Mucosa of descending colon (tissue), 3 donors: ENCODE measurements at regions not wholly inside any gene's neighbourhood (a gene's known extent, or its start where the extent isn't known, plus 50 kb on each side); places are given as distances from the start of the nearest gene placed in this dataset.

Experiments
- ATAC-seq: fragments of 200-7000 bp; cut with Tn5 transposase; one replicate; pipeline ENCODE4 v1.9.1; 2020; ENCODE audit warnings: mild to moderate bottlenecking, moderate library complexity
- DNase-seq, 3 donors: peaks; one replicate each; pipeline ENCODE4 v3.0.0-alpha.2; 2020
- H3K36me3 ChIP-seq: fragments of 200-600 bp; one replicate; pipeline ENCODE4 v1.8.0; 2021; ENCODE audit warnings: low read depth, mild to moderate bottlenecking
- H3K4me1 ChIP-seq: fragments of 200-600 bp; one replicate; pipeline ENCODE4 v1.8.0; 2021; ENCODE audit warnings: low read depth, mild to moderate bottlenecking
- H3K4me3 ChIP-seq: fragments of 200-600 bp; one replicate; pipeline ENCODE4 v1.8.0; 2021; ENCODE audit warnings: mild to moderate bottlenecking
- H3K9me3 ChIP-seq: fragments of 200-600 bp; one replicate; pipeline ENCODE4 v1.8.0; 2021; ENCODE audit warnings: mild to moderate bottlenecking
- CTCF ChIP-seq: fragments of 200-600 bp; IDR thresholded peaks from one replicate; pipeline ENCODE4 v1.8.0; 2022; ENCODE audit warnings: antibody characterized with exemption, mild to moderate bottlenecking
- intact Hi-C, 2 donors: fragments of 100-400 bp; cut with DNase I in 1 of 2; cut with micrococcal nuclease in 1 of 2; formaldehyde crosslinking; loops; one replicate each; pipeline versions ENCODE4 v1.11.0 to v1.11.1; 2022; cut with DNase I, micrococcal nuclease
- donor health status: DM: no; HTN: no; CAD: no; lungs with moderate emphysema.
- donor health status: DM: no; HTN: no; CAD: no.
- donor health status: DM: no; HTN: yes; CAD: no.

DNA sequence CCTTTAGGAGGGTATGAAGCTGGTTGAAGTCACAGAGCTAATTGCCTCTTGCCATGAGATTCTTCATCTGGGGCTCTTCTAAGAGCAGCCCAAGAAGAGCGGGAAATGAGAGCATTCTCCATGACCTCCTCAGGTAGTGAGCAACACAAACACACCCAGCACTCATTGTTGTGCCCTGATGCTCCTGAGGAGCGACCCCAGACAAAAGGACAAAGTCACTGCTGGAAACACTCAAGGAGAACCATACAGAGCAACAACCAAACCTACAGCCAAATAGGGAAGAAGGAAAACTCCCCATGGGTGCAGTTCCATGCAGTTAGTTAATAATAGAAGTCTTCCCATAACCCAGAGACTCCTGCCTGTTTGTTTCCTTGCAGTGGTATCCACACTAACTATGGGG lies 426.0 kb upstream of the CRIM1 start:
- no peaks in the 10 kb centered on the region for H3K36me3 ChIP-seq
- H3K9me3 ChIP-seq = no peaks in the 10 kb centered on the region
- no peak for DNase-seq
- ATAC-seq = no peak
- no peaks in the 10 kb centered on the region for H3K4me1 ChIP-seq
- no peak for TF ChIP-seq CTCF
- intact Hi-C loops = no loop called here
- no peak overlapping the region for H3K4me3 ChIP-seq

DNA sequence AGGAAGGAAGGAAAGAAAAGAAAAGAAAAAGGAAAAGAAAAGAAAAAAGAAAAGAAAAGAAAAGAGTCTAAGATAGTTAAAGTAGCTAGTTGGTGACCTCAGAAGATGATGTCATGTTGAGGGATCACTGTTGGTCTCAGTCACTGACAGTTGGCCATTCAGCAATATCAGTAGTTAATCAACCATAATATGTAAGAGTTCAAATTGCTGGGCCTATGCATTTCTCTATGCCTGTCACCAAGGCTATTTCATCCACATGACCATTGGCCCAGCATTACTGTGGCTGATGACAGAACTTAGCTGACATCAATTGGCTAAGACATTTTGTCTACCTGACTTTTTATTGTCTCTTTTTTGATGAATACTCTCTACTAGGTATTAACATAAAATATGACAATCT lies 435.5 kb upstream of the CRIM1 start:
- H3K4me1 ChIP-seq = no peaks in the 10 kb centered on the region
- no peaks in the 10 kb centered on the region for H3K36me3 ChIP-seq
- intact Hi-C loops = no loop called here
- no peaks in the 10 kb centered on the region for H3K9me3 ChIP-seq
- no peak for ATAC-seq
- H3K4me3 ChIP-seq = no peak overlapping the region
- no peak for TF ChIP-seq CTCF
- DNase-seq = no peak

GRCh38 chr2:35915261-35915660 lies 440.3 kb upstream of the CRIM1 start:
- intact Hi-C loops = no loop called here
- no peak for ATAC-seq
- no peak for TF ChIP-seq CTCF

DNA sequence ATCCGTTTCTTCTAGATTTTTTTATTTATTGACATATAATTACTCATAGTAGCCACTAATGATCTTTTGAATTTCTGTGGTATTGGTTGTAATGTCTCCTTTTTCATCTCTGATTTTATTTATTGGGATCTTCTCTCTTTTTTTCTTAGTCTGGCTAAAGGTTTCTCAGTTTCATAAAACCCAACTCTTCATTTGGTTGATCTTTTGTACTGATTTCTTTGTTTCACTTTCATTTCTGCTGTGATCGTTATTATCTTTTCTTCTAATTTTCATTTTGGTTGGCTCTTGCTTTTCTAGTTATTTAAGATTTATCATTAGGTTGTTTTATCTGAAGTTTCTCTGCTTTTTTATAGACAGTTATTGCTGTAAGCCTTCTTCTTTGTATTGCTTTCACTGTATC lies 463.6 kb upstream of the CRIM1 start:
- no peak for TF ChIP-seq CTCF
- no peaks in the 10 kb centered on the region for H3K4me1 ChIP-seq
- ATAC-seq (no peak), DNase-seq (no peak)
- H3K9me3 ChIP-seq = no peaks in the 10 kb centered on the region
- no peaks in the 10 kb centered on the region for H3K36me3 ChIP-seq
- H3K4me3 ChIP-seq = no peak overlapping the region
- intact Hi-C loops = no loop called here

More at GRCh38 chr2:35915261-35915660, 440.3 kb upstream of the CRIM1 start:
- H3K4me1 ChIP-seq = no peaks in the 10 kb centered on the region
- no peaks in the 10 kb centered on the region for H3K9me3 ChIP-seq
- H3K4me3 ChIP-seq = no peak overlapping the region
- DNase-seq = no peak
- H3K36me3 ChIP-seq = no peaks in the 10 kb centered on the region

DNA sequence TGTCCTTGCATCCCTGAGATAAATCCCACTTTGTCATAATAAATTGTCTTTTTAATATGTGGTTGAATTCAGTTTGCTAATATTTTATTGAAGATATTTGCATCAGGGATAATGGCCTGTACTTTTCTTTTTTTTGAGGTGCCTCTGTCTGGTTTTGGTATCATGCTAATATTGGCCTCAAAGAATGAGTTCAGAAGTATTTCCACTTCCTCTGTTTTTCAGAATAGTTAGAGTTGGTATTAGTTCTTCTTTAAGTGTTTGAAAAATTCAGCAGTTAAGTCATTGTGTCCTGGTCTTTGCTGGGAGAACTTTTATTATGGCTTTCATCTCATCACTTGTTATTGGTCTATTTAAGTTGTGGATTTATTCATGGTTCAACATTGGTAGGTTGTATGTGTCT lies 464.1 kb upstream of the CRIM1 start:
- DNase-seq (no peak), ATAC-seq (no peak)
- Histone ChIP-seq H3K9me3 (no peaks in the 10 kb centered on the region), H3K4me3 (no peak overlapping the region), H3K36me3 (no peaks in the 10 kb centered on the region), H3K4me1 (no peaks in the 10 kb centered on the region)
- TF ChIP-seq CTCF = no peak
- intact Hi-C loops = no loop called here

DNA sequence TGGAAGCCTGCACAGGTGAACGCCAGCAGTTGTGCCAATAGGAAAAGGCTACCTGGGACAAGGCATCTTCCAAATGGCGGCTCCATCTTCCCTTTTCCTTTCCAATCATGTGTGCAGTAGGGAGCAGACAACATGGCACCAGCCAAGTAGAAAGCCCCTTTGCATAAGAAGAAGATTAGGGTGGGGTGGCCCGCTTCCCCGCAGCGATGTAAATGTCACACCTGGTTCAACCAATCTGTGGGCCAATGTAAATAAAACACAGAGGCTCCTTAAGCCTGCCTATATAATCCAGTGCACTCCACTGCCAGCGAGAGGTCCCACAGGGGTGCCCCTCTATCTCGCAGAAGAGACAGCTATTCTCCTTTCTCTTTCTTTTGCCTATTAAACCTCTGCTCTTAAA lies 468.4 kb upstream of the CRIM1 start:
- H3K4me3 ChIP-seq = no peak overlapping the region
- no peak for TF ChIP-seq CTCF
- H3K36me3 ChIP-seq = no peaks in the 10 kb centered on the region
- no peaks in the 10 kb centered on the region for H3K4me1 ChIP-seq
- DNase-seq (no peak), ATAC-seq (no peak)
- H3K9me3 ChIP-seq = no peaks in the 10 kb centered on the region
- intact Hi-C loops = no loop called here
